Mammary epithelial cell (primary cell): ENCODE measurements at regions not wholly inside any gene's neighbourhood (a gene's known extent, or its start where the extent isn't known, plus 50 kb on each side); places are given as distances from the start of the nearest gene placed in this dataset.

Experiments used
- EZH2 ChIP-seq: IDR thresholded peaks from 2 replicates; pipeline ENCODE4 v1.6.1; 2012; ENCODE audit warnings: low read length, inconsistent platforms, borderline replicate concordance
- TF ChIP-seq, protein P1 (sequence below), 2 donors: IDR thresholded peaks in 1 of 2; conservative IDR thresholded peaks in 1 of 2; 2 replicates each; pipeline ENCODE4 v1.5.1; 2011 to 2012; ENCODE audit warnings: inconsistent platforms in 2 of 2, low read length in 2 of 2, mild to moderate bottlenecking in 2 of 2, control low read depth in 1 of 2, low read depth in 1 of 2; ENCODE audit not compliant: insufficient read depth in 1 of 2; ENCODE audit errors: extremely low read depth in 1 of 2

GRCh38 chr4:102400898-102401297, 55.6 kb upstream of the SLC39A8 start:
- TF ChIP-seq, protein P1, sequence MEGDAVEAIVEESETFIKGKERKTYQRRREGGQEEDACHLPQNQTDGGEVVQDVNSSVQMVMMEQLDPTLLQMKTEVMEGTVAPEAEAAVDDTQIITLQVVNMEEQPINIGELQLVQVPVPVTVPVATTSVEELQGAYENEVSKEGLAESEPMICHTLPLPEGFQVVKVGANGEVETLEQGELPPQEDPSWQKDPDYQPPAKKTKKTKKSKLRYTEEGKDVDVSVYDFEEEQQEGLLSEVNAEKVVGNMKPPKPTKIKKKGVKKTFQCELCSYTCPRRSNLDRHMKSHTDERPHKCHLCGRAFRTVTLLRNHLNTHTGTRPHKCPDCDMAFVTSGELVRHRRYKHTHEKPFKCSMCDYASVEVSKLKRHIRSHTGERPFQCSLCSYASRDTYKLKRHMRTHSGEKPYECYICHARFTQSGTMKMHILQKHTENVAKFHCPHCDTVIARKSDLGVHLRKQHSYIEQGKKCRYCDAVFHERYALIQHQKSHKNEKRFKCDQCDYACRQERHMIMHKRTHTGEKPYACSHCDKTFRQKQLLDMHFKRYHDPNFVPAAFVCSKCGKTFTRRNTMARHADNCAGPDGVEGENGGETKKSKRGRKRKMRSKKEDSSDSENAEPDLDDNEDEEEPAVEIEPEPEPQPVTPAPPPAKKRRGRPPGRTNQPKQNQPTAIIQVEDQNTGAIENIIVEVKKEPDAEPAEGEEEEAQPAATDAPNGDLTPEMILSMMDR (conservative IDR thresholded peaks at IDR 0.05 in 1 of 2, IDR thresholded peaks at IDR 0.05 in 1 of 2; ENCODE audit: extremely low read depth in 1 of 2, insufficient read depth in 1 of 2, low read depth in 1 of 2, low read length in 2 of 2), result no peak
- TF ChIP-seq EZH2, result no peak
